GM18870 (cell line): ENCODE measurements at regions not wholly inside any gene's neighbourhood (a gene's known extent, or its start where the extent isn't known, plus 50 kb on each side); places are given as distances from the start of the nearest gene placed in this dataset.
"Not testable (repeated sequence)": the region's sequence is repeated elsewhere in the genome, so short reads cannot be mapped to it uniquely, and the experiment has no call there.

Source experiments
- ATAC-seq: cut with Tn5 transposase; IDR thresholded peaks from one replicate; pipeline ENCODE4 v1.9.1; 2021; ENCODE audit warnings: moderate library complexity; ENCODE audit not compliant: unreplicated experiment

DNA sequence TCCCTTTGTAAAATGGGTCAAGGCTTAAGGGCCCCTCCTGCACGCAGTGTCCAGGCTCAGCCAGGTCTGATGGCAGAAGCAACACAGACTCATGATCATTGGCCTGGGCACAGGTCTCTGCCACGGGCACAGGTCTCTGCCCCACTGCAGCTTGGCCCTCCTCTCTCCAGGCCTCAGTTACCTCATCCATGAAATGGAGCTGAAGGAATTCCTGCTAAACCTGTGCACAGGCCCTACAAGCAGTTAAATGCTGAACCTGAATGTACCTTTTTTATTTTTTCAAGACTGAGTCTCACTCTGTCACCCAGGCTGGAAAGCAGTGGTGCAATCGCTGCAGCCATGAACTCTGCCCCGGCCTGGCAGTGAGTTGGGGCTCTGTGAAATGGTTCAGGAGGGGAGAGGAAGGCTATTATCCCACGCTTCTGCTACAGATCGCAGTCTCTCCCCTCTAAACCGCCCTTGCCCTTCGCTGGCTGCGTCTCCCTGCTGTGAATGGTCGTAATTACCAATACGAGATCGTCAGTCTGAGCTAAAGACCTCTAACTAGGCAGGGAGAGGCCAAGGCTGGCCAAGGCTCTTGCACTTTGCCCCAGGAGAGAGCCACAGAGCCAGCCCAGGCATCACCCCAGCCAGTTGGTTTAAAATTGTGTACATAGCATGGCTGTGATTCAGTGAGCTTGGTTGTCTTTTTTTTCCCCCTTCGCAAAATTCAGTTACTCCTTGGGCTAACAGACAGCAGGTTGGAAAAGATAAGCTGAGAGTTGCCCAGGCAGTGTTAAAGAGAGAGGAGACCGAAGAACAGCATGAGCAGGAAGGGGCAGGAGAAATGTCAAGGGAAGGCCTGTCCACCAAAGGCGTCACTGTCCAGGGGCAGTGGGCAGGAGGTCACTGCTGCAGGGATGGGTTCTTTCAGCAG lies 93.0 kb upstream of the KCTD7 start:
- ATAC-seq, result no peak

DNA sequence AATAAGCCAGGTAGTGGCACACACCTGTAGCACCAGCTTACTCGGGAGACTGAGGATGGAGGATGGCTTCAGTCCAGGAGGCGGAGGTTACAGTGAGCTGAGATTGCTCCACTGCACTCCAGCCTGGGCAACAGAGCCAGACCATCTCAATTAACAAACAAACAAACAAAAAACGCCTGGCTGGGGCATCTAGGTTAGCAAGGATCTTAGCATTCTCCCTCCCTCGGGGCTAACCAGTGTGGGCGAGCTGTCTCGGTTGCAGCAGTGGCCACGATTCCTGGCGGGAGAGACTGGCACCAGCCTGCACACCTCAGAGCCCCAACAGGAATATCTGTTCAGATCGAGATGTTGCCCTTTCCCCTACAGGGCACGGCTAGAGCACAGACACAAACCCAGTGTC lies 91.3 kb upstream of the KCTD7 start:
- ATAC-seq, result no peak

DNA sequence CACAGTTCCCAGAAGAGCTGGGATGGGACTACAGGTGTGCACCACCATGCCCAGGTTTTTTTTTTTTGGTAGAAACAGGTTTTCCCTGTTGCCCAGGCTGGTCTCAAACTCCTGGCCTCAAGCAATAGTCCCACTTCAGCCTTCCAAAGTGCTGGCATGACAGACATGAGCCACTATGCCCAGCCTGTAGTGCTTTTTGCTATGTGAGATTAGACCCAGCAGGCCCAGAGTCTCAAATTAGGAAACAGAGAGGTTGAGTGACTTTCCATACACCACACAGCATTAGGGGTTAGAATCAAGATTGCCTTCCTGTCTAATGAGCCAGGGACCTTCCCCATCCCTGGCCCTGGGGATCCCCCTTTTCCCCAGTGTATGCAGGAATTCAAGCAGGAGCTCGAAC lies 90.8 kb upstream of the KCTD7 start:
- no peak for ATAC-seq

DNA sequence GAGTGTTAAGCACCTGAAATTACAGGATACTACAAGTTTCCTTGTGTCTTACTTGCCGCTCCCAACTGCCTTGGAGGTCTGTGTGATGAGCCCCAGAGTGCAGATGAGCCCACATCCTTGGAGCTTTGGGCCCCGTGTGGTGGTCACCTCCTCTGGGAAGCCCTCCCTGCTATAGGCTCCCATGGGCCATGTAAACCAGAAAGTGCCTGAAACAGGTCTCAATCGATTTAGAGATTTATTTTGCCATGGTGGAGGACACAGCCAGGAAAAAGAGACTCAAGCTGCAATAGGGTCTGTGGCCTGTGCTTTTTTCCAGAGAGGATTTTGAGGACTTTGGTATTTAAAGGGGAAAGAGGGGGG lies 89.4 kb upstream of the KCTD7 start:
- ATAC-seq, result no peak

DNA sequence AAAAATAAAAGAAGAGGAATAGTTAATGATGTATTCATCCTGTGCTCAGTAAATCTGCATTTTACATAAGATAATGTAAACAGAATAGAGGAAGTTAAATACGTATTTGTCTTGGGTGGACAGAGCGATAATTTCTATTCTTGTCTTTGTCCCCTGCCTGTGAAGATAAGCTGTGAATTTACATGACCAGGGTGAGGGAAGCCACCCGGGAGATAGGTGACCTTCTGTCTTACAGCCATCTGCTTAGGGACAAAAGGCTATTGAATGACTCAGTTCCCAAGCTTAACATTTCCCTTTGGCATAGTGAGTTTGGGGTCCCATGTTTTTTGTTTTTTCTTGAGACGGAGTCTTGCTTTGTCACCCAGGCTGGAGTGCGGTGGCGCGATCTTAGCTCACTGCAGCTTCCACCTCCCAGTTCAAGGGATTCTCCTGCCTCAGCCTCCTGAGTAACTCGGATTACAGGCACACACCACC lies 88.7 kb upstream of the KCTD7 start:
- ATAC-seq, result no peak

DNA sequence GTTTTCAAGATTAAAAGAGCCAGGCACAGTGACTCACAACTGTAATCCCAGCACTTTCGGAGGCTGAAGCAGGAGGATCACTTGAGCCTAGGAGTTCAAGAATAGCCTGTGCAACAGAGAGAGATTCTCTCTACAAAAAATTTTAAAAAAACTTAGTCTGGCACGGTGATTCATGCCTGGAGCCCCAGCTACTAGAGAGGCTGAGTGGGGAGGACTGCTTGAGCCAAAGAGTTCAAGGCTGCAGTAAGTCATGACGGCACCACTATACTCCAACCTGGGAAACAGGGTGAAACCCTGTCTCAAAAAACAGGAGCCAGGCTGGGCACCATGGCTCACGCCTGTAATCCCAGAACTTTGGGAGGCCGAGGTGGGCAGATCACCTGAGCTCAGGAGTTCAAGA lies 86.6 kb upstream of the KCTD7 start:
- ATAC-seq, result no peak

DNA sequence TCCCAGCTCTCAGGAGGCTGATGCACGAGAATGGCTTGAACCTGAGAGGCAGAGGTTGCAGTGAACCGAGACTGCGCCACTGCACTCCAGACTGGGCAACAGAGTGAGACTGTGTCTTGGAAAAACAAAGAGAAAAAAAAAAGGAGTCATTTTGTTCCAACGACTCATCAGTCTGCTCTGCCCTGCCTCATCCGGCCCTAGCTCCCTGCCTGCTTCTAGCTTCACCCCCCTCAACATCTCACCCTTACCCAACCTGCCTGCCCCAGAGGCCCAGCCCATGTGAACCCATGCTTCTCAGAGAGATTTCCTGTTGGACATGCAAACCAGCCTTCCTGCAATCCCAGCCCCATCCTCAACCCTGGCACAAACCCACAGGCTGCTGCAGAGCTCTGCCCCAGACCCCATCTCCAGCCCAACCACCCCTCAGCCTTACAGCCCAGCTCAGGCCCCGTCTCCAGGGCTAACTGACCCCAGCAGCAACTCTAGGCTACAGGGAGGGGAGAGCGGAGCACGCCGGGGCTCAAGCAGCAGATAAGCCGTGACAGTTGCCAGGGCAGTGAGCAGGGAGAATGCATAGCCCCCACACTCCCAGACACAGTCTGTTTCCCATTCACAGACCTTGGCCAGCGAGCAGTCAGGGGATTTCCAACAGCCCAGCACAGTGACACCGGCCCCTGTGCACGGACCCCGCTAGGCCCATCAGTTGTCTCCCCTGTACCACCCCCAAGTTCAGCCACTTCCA lies 86.0 kb upstream of the KCTD7 start:
- no peak for ATAC-seq

DNA sequence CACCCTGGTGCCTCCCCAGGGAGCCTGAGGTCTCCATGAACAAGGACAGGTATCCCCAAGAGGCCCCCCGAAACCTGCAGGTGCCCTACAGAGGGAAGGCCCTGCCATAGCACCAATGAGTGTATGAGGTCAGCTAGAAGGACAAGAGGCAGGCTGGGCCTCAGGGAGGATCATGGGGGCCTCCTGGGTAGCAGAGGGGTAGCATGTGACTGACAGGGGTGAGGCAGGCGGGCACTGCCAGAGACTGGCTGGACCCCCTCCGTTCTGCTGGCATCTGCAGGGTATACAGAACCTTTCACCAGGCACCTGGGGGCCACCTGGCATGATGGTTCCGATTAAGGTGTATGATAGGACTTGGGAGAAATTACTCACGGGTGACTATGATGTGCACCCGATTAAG lies 79.2 kb upstream of the KCTD7 start:
- no peak for ATAC-seq

DNA sequence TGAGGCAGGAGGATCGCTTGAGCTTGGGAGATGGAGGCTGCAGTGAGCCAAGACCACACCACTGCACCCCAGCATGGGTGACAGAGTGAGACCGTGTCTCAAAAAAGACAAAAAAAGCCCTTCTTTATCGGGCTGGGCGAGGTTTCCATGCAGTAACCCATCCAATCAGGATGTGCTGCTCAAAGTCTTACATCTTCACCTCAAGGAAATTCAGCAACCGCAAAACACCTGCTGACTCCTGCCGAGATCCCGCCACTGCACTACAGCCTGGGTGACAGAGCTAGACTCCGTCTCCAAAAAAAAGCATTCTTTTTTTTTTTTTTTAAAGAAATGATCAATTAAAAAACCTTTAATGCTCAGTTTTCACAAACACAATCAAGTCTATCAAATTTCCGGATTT lies 75.7 kb upstream of the KCTD7 start:
- ATAC-seq, result no peak

DNA sequence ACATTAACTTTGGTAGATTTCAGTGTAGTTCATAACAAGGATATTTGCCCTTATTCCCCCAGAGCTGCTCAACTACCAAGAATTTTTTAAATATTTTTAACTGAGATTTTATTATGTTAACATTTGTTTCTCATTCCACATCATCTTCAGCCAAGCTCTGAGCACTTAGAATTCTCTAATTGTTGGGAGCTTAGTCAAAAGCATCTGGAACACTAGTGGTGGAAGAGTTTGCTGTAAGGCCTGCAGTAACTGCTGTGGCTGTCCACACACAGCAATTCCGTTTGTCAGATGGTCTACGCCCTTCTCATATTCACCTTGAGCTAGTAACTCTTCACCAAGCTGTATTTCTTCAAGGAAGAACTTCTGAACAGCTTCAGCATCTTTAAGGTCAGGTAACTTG lies 75.0 kb upstream of the KCTD7 start:
- not testable (repeated sequence) for ATAC-seq

DNA sequence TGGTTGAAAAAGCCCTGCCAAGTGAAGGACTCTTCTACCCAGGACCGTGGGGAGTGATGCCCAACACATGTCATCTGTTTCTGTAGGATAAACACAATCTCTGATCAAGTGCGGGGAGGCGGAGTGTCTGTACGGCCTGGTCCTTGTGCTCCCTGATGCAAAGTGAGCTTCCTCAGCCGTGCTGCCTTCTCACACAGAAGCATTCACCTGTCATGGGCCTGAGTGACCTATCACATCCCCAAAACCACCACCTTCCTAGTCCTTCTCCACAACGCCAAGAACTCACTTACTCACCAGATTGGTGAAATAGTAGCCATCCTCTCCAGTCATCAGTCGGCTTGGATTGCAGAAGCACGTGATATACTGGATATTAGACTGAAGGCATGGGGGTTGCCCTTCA lies 74.4 kb upstream of the KCTD7 start:
- not testable (repeated sequence) for ATAC-seq

DNA sequence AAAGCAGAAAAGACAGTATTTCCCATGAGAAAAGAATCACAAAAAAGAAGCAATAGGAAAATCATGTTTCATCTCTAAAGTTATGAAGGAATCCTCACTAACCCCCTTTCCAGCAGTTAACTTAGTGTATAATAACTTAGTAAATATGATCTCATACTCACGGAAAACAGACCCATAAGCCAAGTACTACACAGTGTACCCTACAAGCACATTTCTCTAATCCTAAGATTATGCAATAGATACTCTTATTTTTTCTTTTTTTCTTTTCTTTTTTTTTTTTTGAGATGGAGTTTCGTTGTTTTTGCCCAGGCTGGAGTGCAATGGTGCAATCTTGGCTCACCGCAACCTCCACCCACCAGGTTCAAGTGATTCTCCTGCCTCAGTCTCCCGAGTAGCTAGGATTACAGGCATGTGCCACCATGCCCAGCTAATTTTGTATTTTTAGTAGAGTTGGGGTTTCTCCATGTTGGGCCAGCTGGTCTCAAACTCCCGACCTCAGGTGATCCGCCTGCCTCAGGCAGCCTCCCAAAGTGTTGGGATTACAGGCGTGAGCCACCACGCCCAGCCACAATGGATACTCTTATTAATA lies 73.7 kb upstream of the KCTD7 start:
- ATAC-seq, result not testable (repeated sequence)

DNA sequence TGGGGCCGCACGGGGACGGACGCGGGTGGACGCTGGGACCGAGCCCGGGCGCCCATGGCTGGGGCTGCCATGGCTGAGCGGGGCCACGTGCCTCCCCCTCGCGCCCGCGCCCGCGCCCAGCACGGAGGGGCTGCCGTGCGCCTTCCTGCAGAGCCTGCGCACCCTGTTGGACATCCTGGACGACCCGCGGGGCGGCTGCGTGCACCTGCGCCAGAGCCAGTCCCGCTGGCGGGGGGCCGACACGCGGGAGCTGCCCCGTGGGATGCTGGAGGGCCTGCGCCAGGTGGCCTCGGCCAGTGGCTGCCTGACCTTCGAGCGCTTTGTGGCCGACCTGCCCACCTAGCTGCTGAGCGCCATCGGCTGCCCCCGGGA lies 72.5 kb upstream of the KCTD7 start:
- ATAC-seq, result no peak

DNA sequence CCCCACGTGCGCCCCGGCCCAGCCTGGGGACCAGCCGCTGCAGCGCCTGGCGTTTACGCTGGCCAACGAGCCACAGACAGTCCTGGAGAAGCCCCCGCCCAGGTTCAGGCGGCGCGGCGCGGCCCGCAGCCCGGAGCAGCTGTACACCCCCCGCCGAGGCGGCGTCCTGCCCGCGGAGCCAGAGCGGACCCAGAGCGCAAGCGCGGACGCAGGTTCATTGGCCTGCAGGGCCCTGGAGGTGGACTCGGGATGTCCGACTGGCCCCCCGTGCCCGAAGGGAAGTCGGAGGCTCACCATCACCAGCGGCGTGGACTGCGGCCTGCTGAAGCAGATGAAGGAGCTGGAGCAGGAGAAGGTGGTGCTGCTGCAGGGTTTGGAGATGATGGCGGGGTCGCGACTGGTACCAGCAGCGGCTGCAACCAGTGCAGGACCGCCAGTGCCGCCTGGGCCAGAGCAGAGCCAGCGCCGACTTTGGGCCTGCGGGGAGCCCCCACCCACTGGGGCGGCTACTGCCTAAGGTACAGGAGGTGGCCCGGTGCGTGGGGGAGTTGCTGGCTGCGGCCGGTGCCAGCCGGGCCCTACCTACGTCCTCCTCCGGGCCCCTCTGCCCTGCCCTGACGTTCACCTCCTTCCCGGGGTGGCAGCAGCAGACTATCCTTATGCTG lies 72.0 kb upstream of the KCTD7 start:
- no peak for ATAC-seq

DNA sequence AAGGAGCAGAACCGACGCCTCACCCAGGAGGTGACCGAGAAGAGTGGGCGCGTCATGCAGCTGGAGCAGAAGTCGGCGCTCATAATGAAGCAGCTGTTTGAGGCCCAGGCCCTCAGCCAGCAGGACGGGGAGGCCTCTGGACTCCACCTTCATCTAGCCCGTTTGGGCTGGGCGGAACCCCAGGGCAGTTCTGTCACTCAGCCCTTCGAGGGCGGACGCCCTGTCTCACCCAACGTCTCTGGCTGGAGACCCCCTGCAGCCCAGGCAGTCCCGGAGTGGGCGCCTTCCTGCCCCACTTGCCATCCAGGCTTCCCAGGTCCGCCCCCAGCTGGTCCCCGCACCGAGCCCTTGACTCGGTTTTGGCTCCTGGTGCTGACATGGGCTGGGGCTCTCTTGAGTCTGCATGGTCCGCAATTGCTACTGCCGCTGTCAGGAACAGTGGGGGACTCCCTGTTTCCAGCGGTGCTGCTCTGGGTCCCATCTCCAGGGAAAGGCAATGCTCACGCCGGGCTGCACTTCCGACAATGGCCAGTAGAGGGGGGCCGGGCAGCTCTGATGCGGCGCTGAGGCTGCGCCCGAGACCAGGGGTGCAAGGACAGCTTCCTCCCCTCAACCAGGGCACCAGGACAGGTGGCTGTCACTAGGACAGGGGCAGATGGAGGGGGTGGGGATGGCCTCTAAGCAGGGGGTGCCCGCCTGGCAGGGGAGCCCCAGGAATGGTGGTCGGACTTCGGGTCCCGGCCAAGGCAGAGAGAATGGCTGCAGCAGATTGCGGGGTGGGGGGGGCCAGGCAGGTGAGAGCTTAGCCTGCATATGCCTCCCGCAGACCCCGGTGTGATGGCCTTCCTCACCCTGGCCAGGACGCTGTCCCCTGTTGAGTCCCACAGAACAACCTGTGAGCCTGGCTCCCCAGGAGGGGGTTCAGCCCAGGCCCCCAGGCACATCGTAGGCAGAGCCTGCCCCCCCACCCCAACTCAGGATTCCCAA lies 71.2 kb upstream of the KCTD7 start:
- no peak for ATAC-seq

DNA sequence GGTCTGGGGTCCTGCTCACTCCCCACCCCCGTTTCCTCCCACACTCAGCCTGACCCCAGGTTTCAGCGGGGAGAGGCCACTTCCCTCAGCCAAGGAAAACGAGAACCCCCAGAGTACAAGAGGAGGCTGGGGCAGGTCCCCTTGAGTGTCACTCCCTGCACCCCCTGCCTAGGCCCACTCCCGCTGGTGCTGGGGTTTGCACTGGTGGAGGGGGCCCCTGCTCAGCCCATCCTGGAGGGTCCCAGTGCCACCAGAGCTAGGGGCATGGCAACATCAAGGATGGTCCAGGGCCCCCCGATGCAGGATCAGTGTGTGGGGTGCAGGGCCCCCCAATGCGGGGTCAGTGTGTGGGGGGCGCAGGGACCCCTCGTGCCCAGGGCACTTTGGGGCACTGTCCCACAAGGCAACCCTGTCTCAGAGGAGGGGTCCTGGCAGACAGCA lies 70.5 kb upstream of the KCTD7 start:
- ATAC-seq, result no peak

DNA sequence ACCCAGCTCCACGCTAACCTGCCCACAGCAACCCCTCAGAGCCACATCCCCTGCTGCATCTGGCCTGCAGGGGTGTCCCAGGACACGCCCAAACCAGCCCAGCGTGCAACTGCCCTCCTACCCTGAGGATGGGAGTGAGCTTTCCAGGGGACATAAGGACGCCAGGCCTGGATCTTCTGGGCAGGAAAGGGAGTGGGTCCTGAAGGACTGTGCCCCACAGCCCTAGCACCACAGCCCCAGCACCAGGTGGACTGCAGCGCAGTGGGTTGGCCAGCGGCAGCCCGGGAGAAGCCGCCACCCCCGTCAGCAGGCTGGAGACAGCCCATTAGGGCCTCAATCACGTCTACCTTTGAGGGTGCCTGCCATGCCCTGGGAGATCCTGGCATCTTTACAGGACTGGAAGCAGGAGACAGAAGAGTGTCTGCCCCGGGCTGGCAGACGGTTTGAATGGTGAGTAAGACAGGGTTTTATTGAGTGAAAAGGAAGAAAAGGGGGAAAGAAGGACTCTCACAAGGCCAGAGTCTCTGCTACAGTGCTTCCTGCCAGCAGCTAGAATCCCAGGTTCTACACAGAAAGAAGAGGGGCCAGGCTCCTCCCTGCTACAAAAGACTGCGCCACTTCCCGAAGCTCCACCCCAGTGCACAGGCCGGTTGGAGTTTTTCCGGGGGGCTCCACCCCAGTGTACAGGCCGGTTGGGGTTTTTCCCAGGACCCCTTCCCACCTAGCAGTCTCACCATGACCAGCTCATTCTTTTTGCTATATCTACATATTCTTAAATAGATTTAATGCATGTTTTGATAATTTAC lies 69.8 kb upstream of the KCTD7 start:
- ATAC-seq, result no peak

DNA sequence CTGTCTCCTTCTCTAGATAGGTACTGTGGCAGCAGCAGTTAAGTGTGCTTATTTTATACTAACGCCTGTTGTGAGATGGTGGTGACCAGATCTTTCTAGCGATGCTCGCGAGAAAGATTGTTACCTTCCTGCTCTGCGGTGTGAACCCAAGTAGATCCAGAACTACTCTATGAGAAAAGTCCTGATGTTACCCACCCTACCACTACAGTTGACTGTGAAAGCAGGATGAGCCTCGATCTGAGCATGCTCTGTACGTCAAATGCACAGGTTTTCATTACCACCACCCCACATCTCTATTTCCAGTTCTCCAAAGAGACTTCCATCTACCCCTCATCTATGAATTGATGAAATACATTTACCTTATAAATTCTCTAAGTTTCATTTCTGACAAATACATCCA lies 64.6 kb upstream of the KCTD7 start:
- no peak for ATAC-seq

DNA sequence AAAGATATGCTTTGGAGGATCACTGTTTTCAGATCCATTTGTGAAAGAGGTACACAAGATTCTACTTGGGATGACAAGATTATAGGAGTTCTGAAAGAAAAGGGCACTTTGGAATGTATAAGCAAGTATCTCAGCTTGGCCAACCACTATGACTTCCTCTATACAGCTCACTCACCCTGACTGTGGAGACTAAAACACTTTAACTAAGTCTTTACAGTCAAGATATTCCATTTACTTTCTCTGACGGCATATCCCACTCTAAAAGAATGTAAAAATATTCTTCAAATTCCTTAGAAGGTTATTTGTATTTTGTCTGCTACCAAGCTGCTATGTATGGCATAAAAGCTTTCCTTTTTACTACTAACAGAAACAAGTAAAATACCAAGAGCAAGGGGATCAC lies 58.5 kb upstream of the KCTD7 start:
- not testable (repeated sequence) for ATAC-seq
